ENCODE measurements at regions not wholly inside any gene's neighbourhood (a gene's known extent, or its start where the extent isn't known, plus 50 kb on each side); places are given as distances from the start of the nearest gene placed in this dataset.
A peak's percentile ranks its signal among the peaks of the same experiment; 100 is the strongest.

DNA sequence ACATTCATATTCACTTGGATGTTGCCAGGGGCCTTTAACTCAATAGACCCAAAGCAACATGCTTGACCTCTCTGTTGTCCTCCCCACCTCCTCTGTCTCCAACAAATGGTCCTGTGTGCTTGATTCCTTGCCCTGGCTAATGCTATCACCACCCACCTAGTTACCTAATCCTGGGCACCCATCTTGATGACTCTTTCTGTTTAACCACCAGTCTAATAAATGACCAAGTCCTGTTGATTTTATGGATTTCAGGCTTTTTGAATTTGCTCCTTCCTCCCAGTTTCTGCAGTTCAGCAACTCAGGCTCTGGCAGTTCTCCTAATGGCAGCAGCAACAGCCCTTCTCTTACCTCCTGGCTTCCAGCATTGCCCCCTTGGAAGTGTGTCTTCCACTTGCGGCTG is 246.3 kb upstream of the KLF4 start:
- no peaks in the 10 kb centered on the region for H3K9me3 ChIP-seq
- H3K4me1 ChIP-seq: peaks cover 79% of the 10 kb centered on the region
- no peaks in the 10 kb centered on the region for H3K27me3 ChIP-seq
- intact Hi-C loops (cut with DNase I): loop anchor here (5.0 to 10.0 kb wide), 2 partner anchors 99 to 251 kb away; partner anchors contain the start of gene KLF4
- H3K4me3 ChIP-seq: no peak overlapping the region
- no peaks in the 10 kb centered on the region for H3K36me3 ChIP-seq
- DNase-seq (ENCODE audit: extremely low spot score in 2 of 2): no peak
- no peak overlapping the region for H3K27ac ChIP-seq
- TF ChIP-seq POLR2A (IDR thresholded peaks at IDR 0.05): no peak
- no peak for TF ChIP-seq CTCF (IDR thresholded peaks at IDR 0.05)
- TF ChIP-seq POLR2AphosphoS5 (IDR thresholded peaks at IDR 0.05; ENCODE audit: insufficient read depth in 1 of 2, low read depth in 1 of 2): no peak

DNA sequence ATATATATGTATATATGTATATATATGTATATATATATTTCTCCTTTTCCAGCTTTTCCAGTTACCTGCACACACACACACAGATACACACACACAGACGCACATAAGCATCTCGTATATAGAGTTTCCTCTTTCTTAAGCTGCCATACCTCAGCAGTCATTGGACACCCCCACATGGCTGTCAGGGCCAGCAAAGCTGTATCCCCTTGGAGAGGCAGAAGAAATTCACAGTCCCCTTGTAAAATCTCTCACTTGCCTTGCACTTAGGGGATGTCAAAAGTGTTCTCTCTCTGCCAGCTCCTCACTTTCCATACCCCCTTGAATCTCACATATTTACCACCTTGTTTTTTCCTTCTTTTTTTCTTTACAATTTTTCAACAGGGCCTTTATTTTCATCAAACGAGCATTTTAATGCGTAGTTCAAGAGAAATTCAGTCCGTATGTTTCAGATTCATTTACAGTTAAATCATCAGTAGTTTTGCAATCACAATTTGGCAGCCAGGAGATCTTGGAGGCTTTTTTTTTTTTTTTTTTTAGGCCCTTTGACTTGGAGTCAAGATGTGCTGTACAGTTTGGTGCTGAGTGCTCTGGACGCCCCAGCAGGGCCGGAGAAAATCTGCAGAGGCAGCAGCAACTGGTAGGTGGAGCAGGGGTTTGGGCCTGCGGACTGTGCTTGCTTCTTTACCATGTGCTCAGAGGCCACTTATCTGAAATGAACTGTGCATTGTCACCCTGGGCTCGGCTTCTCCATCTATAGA is 244.9 kb upstream of the KLF4 start:
- Histone ChIP-seq H3K9me3 (no peaks in the 10 kb centered on the region), H3K27me3 (no peaks in the 10 kb centered on the region), H3K36me3 (no peaks in the 10 kb centered on the region), H3K4me1 (peaks cover 69% of the 10 kb centered on the region), H3K27ac (peak overlapping the region; percentile 86), H3K4me3 (no peak overlapping the region)
- no peak for TF ChIP-seq POLR2A (IDR thresholded peaks at IDR 0.05)
- no peak for TF ChIP-seq CTCF (IDR thresholded peaks at IDR 0.05)
- peak; percentile 26 to 59 for TF ChIP-seq POLR2AphosphoS5 (IDR thresholded peaks at IDR 0.05; ENCODE audit: insufficient read depth in 1 of 2, low read depth in 1 of 2)
- DNase-seq (ENCODE audit: extremely low spot score in 2 of 2): no peak
- intact Hi-C loops (cut with DNase I): loop anchor here (5.0 to 10.0 kb wide), 2 partner anchors 97 to 250 kb away; partner anchors contain the start of gene KLF4

DNA sequence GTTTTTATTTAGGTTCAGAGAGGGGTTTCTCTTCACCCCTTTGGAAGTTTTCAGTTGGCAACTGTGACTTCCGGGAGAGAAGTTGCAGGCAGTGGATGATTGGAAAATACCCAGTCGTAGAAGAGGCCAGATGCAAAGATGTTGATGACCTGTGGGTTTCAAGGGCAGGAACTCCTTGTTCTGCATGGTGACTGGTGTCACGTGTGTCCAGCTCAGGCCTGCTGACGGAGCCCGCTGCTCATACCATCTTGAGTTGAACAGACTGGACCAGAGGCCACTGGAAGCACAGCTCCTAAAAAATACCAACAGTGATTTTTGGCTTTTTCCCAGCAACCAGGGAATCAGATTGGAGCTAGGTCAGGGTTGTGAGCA is 243.9 kb upstream of the KLF4 start:
- H3K4me1 ChIP-seq: peaks cover 60% of the 10 kb centered on the region
- H3K27ac ChIP-seq: peak overlapping the region; percentile 86
- H3K9me3 ChIP-seq: no peaks in the 10 kb centered on the region
- no peaks in the 10 kb centered on the region for H3K36me3 ChIP-seq
- DNase-seq (ENCODE audit: extremely low spot score in 2 of 2): no peak
- H3K27me3 ChIP-seq: no peaks in the 10 kb centered on the region
- H3K4me3 ChIP-seq: peak overlapping the region; percentile 17 to 25
- intact Hi-C loops (cut with DNase I): loop anchor here (10.0 kb wide), 1 partner anchor 249 kb away; the partner anchor contains the start of gene KLF4
- TF ChIP-seq POLR2A (IDR thresholded peaks at IDR 0.05) (no peak), CTCF (IDR thresholded peaks at IDR 0.05) (no peak), POLR2AphosphoS5 (IDR thresholded peaks at IDR 0.05; ENCODE audit: insufficient read depth in 1 of 2, low read depth in 1 of 2) (no peak)

DNA sequence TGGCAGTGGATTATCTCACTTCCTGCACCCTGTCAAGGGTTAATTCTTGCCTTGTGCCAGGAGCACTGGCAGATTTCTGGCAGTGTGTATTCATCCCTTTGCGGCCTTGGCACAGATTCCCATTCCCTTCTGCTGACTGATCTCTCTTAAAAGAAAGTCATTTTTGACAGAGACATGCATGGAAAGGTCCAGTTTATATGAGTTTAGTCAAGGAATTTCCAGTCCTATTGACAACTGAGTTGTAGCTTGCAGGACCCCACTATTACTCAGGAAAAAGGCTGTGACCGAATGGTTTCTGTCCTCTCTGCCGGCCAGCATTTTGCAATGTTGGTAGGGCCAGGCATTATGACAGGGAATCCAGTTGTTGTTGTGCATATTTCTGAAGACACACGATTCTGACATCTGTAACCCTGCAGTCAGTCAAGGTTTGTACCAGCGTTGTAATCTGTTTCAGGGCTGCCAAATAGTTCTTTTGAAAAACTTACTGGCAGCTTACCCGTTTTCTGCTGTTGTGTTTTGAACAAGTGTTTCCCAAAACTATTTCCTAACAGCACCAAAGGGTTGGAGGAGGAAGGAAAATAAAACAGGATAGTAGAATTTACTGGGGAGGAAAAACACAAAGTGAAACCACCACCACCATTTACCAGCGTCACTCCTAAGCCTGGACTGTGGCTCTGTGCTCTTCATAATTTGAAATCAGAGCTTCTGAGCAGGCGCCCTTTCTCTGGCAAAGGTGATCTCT is 243.4 kb upstream of the KLF4 start:
- H3K4me3 ChIP-seq: peak overlapping the region; percentile 17 to 25
- no peaks in the 10 kb centered on the region for H3K9me3 ChIP-seq
- no peaks in the 10 kb centered on the region for H3K27me3 ChIP-seq
- H3K36me3 ChIP-seq: no peaks in the 10 kb centered on the region
- no peak for DNase-seq (ENCODE audit: extremely low spot score in 2 of 2)
- H3K27ac ChIP-seq: peak overlapping the region; percentile 86
- peaks cover 54% of the 10 kb centered on the region for H3K4me1 ChIP-seq
- intact Hi-C loops (cut with DNase I): loop anchor here (10.0 kb wide), 1 partner anchor 248 kb away; the partner anchor contains the start of gene KLF4
- no peak for TF ChIP-seq CTCF (IDR thresholded peaks at IDR 0.05)
- TF ChIP-seq POLR2AphosphoS5 (IDR thresholded peaks at IDR 0.05; ENCODE audit: insufficient read depth in 1 of 2, low read depth in 1 of 2): peak in 1 of 2 donors; percentile 32
- TF ChIP-seq POLR2A (IDR thresholded peaks at IDR 0.05): no peak

Data from vagina (tissue), 2 donors.